Heart left ventricle (tissue), 13 donors: ENCODE measurements at regions not wholly inside any gene's neighbourhood (a gene's known extent, or its start where the extent isn't known, plus 50 kb on each side); places are given as distances from the start of the nearest gene placed in this dataset.
"Not testable (repeated sequence)": the region's sequence is repeated elsewhere in the genome, so short reads cannot be mapped to it uniquely, and the experiment has no call there.

Experiments
- POLR2A ChIP-seq, 2 donors: fragments of 450-650 bp; IDR thresholded peaks; one replicate each; pipeline ENCODE4 v1.6.1; 2017; ENCODE audit warnings: antibody characterized with exemption in 2 of 2, mild to moderate bottlenecking in 2 of 2, moderate library complexity in 2 of 2
- TF ChIP-seq, protein P1 (sequence below), 12 donors: fragments of 200-600 bp; sonication (generic) in 4 of 12; IDR thresholded peaks; one replicate each; pipeline versions ENCODE4 v1.5.0 to v1.8.0; 2018 to 2022; ENCODE audit warnings: antibody characterized with exemption in 12 of 12, mild to moderate bottlenecking in 5 of 12
- donor health status: ischemic (EF 13 %, LVEDD 7.1; RV severe dilation, severe dysfunction).
- donor health status: DM: no; HTN: yes; CAD: no.
- donor health status: DM: no; HTN: no; CAD: no.
- donor health status: ischemic (EF 25% LVEDD 6.9; RV normal size, moderate dysfunction).
- donor health status: ischemic (EF 25% LVEDD 5.7; RV mildly dilated, moderate dysfunction).
- donor health status: ischemic (EF 35%, LVEDD 5.7; RV mildly dilated, moderate dysfunction).
- donor health status: nonischemic (EF 11% LVEDD 7.7; RV severe dilation, severe dysfunction).
- donor health status: DM: yes; HTN: yes; CAD: no.
- donor health status: PGD.
- donor health status: ischemic (EF 29% LVEDD 5.4; RV normal size, mild dysfunction).
- donor health status: nonischemic (EF 23%, LVEDD 6.1; RV moderate dilation, normal function).

DNA sequence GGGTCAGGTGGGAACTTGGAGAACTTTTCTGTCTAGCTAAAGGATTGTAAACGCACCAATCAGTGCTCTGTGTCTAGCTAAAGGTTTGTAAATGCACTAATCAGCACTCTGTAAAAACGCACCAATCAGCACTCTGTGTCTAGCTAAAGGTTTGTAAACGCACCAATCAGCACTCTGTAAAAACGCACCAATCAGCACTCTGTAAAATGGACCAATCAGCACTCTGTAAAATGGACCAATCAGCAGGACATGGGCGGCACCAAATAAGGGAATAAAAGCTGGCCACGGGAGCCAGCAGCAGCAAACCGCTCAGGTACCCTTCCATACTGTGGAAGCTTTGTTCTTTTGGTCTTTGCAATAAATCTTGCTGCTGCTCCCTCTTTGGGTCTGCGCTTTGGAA lies 108.0 kb upstream of the MEGF10 start:
- TF ChIP-seq, protein P1, sequence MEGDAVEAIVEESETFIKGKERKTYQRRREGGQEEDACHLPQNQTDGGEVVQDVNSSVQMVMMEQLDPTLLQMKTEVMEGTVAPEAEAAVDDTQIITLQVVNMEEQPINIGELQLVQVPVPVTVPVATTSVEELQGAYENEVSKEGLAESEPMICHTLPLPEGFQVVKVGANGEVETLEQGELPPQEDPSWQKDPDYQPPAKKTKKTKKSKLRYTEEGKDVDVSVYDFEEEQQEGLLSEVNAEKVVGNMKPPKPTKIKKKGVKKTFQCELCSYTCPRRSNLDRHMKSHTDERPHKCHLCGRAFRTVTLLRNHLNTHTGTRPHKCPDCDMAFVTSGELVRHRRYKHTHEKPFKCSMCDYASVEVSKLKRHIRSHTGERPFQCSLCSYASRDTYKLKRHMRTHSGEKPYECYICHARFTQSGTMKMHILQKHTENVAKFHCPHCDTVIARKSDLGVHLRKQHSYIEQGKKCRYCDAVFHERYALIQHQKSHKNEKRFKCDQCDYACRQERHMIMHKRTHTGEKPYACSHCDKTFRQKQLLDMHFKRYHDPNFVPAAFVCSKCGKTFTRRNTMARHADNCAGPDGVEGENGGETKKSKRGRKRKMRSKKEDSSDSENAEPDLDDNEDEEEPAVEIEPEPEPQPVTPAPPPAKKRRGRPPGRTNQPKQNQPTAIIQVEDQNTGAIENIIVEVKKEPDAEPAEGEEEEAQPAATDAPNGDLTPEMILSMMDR (IDR thresholded peaks at IDR 0.05), result not testable (repeated sequence)
- TF ChIP-seq POLR2A (IDR thresholded peaks at IDR 0.05), result not testable (repeated sequence)
